Endothelial cell (in vitro differentiated cells): ENCODE measurements at regions not wholly inside any gene's neighbourhood (a gene's known extent, or its start where the extent isn't known, plus 50 kb on each side); places are given as distances from the start of the nearest gene placed in this dataset.

Experiments
- DNase-seq: peaks from one replicate; pipeline ENCODE4 v3.0.0; 2021; ENCODE audit warnings: low spot score
- H3K27ac Mint-ChIP-seq: one replicate; pipeline ENCODE4 v1.8.0; 2021; ENCODE audit warnings: mixed read lengths, inconsistent platforms; ENCODE audit not compliant: unreplicated experiment
- H3K27me3 Mint-ChIP-seq: one replicate; pipeline ENCODE4 v1.8.0; 2021; ENCODE audit warnings: mild to moderate bottlenecking, moderate library complexity, mixed read lengths, inconsistent platforms; ENCODE audit not compliant: unreplicated experiment
- H3K36me3 Mint-ChIP-seq: one replicate; pipeline ENCODE4 v1.8.0; 2021; ENCODE audit warnings: mild to moderate bottlenecking, low read depth, mixed read lengths, inconsistent platforms; ENCODE audit not compliant: unreplicated experiment
- H3K4me1 Mint-ChIP-seq: one replicate; pipeline ENCODE4 v1.8.0; 2021; ENCODE audit warnings: mild to moderate bottlenecking, mixed read lengths, inconsistent platforms; ENCODE audit not compliant: unreplicated experiment
- H3K4me3 Mint-ChIP-seq: one replicate; pipeline ENCODE4 v1.8.0; 2021; ENCODE audit warnings: mild to moderate bottlenecking, mixed read lengths, inconsistent platforms; ENCODE audit not compliant: unreplicated experiment
- H3K9me3 Mint-ChIP-seq: one replicate; pipeline ENCODE4 v1.8.0; 2021; ENCODE audit warnings: mixed read lengths, inconsistent platforms; ENCODE audit not compliant: unreplicated experiment
- TF ChIP-seq, protein P1 (sequence below): fragments of 200-600 bp; sonication (generic); IDR thresholded peaks from one replicate; pipeline ENCODE4 v1.5.0; 2021; ENCODE audit warnings: antibody characterized with exemption; ENCODE audit not compliant: unreplicated experiment

DNA sequence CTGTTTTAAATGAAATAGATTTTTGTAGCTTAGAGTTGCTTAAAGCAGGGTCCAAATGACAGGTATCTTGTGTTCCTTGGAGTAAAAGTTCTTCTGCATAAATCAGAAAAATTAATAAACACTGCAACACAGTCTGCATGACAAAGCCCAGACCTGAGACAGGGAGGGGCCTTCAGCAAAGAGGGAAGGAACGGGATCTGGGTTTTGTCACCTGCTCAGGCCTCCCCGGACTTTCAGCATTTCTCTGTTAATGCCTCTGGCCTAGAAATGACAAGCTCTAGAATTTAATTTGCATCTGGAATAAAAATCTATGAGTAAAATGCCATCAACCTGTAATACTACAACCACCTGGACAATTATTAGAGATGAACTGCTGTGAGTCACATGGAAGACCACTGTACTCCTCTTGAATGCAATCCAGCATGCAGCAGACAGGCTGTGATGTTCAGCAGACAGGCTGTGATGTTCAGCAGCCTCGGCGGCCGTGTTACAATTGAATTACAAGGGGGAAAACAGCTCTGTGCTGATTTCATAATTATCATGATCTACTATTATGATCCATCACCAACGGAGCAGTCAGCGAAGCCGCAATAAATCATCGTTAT lies 170.2 kb downstream of the TOX3 start:
- H3K4me1 Mint-ChIP-seq, result no peaks in the 10 kb centered on the region
- no peaks in the 10 kb centered on the region for H3K27me3 Mint-ChIP-seq
- TF ChIP-seq, protein P1, sequence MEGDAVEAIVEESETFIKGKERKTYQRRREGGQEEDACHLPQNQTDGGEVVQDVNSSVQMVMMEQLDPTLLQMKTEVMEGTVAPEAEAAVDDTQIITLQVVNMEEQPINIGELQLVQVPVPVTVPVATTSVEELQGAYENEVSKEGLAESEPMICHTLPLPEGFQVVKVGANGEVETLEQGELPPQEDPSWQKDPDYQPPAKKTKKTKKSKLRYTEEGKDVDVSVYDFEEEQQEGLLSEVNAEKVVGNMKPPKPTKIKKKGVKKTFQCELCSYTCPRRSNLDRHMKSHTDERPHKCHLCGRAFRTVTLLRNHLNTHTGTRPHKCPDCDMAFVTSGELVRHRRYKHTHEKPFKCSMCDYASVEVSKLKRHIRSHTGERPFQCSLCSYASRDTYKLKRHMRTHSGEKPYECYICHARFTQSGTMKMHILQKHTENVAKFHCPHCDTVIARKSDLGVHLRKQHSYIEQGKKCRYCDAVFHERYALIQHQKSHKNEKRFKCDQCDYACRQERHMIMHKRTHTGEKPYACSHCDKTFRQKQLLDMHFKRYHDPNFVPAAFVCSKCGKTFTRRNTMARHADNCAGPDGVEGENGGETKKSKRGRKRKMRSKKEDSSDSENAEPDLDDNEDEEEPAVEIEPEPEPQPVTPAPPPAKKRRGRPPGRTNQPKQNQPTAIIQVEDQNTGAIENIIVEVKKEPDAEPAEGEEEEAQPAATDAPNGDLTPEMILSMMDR, result no peak
- no peaks in the 10 kb centered on the region for H3K36me3 Mint-ChIP-seq
- H3K4me3 Mint-ChIP-seq, result no peak overlapping the region
- DNase-seq, result no peak
- no peak overlapping the region for H3K27ac Mint-ChIP-seq
- no peaks in the 10 kb centered on the region for H3K9me3 Mint-ChIP-seq

DNA sequence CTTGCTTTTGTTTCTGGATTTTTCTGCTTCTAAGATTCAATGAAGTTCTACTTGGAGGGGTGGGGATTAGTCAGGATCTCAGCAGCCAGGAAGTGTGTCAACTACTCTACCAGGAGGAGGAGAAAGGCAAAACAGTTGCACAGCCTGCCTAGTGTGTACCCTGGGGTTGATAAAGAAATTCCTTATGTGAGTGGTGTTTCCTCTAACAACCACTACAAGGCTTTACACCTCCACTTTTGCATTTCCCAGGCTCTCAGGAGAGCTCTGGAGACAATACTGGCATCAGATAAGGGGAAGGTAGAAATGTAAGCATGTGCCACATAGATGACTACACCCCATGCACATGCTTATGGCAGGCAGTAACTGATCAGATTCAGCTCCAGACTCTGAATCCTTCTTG lies 174.6 kb downstream of the TOX3 start:
- no peaks in the 10 kb centered on the region for H3K36me3 Mint-ChIP-seq
- no peaks in the 10 kb centered on the region for H3K27me3 Mint-ChIP-seq
- H3K4me1 Mint-ChIP-seq, result no peaks in the 10 kb centered on the region
- H3K4me3 Mint-ChIP-seq, result no peak overlapping the region
- TF ChIP-seq, protein P1, result no peak
- H3K9me3 Mint-ChIP-seq, result no peaks in the 10 kb centered on the region
- H3K27ac Mint-ChIP-seq, result no peak overlapping the region
- DNase-seq, result no peak

DNA sequence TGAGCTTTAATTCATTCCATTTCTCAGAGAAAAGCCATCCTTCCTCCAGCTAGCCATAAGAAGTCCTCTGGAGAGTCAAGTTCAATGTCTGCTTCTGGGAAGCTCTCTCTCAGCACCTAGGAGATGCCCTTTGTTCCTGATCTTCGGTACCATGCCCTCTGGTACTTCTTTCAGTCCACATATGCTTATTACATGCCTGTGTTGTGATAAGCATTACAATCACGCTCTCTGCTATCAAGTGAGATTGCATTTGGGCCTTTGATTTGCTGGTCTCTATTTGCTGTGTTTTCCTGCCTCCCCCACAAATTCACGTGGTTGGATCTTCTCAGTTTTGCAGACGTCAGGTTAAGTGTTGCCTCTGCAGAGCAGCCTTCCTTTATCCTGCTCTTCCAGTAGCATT lies 178.1 kb downstream of the TOX3 start:
- Mint-ChIP-seq H3K4me3 (no peak overlapping the region), H3K4me1 (no peaks in the 10 kb centered on the region), H3K27ac (no peak overlapping the region), H3K9me3 (no peaks in the 10 kb centered on the region), H3K27me3 (no peaks in the 10 kb centered on the region), H3K36me3 (no peaks in the 10 kb centered on the region)
- DNase-seq, result no peak
- TF ChIP-seq, protein P1, result no peak

DNA sequence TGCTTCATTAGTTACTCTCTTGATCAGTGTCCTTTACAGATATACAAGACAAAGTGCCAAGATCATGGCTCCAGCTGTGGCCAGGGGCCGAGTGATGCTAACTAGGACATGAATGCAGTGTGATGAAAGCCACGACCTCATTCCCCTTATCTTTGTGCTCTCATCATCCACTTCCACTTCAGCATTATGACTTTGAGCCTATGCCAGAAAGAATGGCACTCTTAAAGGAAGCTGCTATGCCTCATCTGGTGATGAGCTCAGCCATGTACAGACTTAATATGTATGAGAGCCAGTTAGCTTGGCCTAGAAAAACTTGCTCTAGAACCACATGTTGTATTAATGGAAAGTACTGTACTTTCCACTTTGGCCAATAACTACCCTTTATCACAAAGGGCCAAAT lies 179.1 kb downstream of the TOX3 start:
- TF ChIP-seq, protein P1, result no peak
- Mint-ChIP-seq H3K4me1 (no peaks in the 10 kb centered on the region), H3K27me3 (peaks cover 2% of the 10 kb centered on the region)

DNA sequence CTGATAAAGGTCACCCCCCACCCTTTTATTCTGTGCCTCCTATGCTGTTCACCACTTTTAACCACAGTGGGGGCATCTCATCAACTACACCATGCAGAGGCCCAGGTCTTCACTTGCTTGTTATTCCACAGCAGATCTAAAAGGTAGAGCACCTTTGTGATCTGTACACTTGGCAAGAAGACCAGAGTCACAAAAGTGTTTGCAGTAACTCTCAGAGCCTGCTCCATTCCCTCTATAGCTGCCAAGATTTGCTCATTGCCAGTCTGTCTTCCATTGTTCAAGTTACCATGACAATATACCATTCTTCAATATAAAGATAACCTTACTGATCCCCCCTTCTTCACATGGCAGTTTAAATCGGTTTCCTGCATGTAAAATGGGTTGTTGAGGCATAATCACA lies 180.0 kb downstream of the TOX3 start:
- H3K4me1 Mint-ChIP-seq, result no peaks in the 10 kb centered on the region
- no peak for DNase-seq
- H3K36me3 Mint-ChIP-seq, result no peaks in the 10 kb centered on the region
- H3K27ac Mint-ChIP-seq, result no peak overlapping the region
- H3K9me3 Mint-ChIP-seq, result no peaks in the 10 kb centered on the region
- H3K4me3 Mint-ChIP-seq, result no peak overlapping the region
- TF ChIP-seq, protein P1, result no peak
- peaks cover 2% of the 10 kb centered on the region for H3K27me3 Mint-ChIP-seq

More for the DNA sequence above, 179.1 kb downstream of the TOX3 start:
- no peak for DNase-seq
- no peaks in the 10 kb centered on the region for H3K36me3 Mint-ChIP-seq
- H3K9me3 Mint-ChIP-seq, result no peaks in the 10 kb centered on the region
- H3K4me3 Mint-ChIP-seq, result no peak overlapping the region
- no peak overlapping the region for H3K27ac Mint-ChIP-seq
